ENCODE measurements at regions not wholly inside any gene's neighbourhood (a gene's known extent, or its start where the extent isn't known, plus 50 kb on each side); places are given as distances from the start of the nearest gene placed in this dataset.

GRCh38 chr10:30256084-30256483 is 93.0 kb downstream of the MTPAP start:
- FAIRE-seq = no peak
- DNase-seq (ENCODE audit: extremely low spot score, insufficient read length, low read depth) = no peak

DNA sequence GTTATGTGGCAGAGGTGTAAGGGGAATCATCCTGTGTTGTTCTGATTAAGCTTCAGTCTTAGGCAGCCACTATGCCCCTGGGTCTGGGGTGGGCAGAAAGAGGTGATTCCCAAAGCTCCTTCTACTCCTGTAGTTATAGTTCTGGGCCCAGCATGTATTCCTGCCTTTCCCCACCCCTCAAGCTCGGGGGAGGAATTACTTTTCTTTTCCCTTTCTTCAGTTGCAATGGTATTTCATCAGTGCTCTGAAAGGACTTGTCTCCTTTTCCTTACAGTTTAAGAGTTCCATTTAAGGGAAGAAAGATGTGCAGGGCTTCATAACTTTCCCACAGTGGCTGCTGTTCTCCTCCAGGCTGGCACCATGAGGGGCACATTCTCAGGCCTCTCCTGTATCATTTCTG is 94.2 kb downstream of the MTPAP start:
- DNase-seq (ENCODE audit: extremely low spot score, insufficient read length, low read depth) (no peak), FAIRE-seq (no peak)

DNA sequence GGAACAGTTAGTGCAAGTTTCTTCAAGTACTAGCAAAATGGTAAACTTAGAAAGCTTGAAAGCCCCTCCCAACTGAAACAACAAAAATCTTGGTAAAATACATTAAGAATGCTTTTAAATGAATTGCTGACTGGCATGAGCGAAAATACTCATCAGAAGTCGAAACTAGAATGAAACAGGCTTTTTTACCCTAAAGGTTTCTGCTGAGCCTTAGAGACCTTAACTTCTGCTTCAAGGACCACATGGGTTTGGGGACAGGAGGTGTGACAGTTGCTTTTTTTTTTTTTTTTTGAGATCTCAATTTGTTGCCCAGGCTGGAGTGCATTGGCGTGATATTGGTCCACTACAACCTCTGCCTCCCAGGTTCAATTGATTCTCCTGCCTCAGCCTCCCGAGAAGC is 100.3 kb downstream of the MTPAP start:
- no peak for DNase-seq (ENCODE audit: extremely low spot score, insufficient read length, low read depth)
- no peak for FAIRE-seq

DNA sequence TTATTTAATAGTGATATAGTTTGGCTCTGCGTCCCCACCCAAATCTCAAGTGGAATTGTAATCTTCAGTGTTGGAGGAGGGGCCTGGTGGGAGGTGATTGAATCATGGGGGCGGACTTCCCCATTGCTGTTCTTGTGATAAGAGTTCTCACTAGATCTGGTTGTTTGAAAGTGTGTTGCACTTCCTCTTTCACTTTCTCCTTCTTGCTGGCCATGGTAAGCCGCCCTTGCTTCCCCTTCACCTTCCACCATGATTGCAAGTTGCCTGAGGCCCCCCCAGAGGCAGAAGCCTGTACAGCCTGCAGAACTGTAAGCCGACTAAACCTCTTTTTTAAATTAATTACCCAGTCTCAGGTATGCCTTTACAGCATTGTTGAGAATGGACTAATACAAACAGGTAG is 101.4 kb downstream of the MTPAP start:
- peak; percentile 64 for FAIRE-seq
- no peak for DNase-seq (ENCODE audit: extremely low spot score, insufficient read length, low read depth)

DNA sequence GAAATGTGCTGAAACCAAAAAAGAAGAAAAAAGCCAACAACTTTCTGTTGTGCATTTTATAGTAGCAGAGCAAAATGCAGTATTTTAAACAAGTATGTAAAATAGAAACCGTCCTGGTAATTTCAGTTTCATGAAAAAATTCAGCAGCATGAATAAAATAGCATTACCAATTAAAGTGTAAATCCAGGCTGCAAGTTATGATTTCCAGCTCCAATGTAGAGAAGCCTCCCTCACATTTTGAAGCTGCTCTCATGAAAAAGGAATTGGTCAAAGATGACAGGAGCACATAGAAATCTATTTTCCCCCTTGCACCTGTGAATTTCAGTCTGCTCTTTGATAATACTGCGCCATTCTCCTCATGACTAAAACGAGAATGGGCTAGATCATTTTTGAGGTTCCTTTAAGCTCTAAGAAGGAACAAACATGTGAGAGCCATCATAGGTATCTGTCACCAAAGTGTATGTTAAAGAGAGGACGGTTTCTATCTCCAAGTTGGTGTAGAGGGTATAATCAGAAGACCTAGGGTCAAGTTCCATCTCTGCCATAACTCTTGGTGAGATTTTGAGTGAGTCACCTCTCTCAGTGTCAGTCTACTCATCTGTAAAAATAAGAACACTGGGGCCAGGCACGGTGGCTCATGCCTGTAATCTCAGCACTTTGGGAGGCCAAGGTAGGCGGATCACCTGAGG is 107.5 kb downstream of the MTPAP start:
- no peak for DNase-seq (ENCODE audit: extremely low spot score, insufficient read length, low read depth)

GRCh38 chr10:30238836-30239235 is 110.2 kb downstream of the MTPAP start:
- FAIRE-seq = no peak

More for the DNA sequence above, 107.5 kb downstream of the MTPAP start:
- no peak for FAIRE-seq

GRCh38 chr10:30233186-30233959 is 115.7 kb downstream of the MTPAP start:
- no peak for FAIRE-seq

More at GRCh38 chr10:30238836-30239235, 110.2 kb downstream of the MTPAP start:
- no peak for DNase-seq (ENCODE audit: extremely low spot score, insufficient read length, low read depth)

DNA sequence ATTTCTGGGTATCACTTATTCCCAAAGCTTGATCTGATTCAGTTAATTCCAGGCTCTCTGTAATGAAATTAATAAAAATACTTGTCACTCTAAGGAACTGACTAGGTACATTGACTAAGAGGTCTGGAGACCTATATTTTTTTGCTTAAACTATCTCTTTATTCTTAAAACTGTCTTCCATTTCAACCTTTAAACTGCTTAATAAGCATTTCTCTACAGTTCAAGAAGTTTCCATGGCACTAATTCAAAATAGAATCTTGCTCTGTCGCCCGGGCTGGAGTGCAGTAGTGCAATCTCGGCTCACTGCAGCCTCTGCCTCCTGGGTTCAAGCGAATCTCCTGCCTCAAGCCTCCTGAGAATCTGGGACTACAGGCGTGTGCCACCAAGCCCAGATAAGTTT is 117.4 kb downstream of the MTPAP start:
- DNase-seq (ENCODE audit: extremely low spot score, insufficient read length, low read depth) (no peak), FAIRE-seq (no peak)

More at GRCh38 chr10:30233186-30233959, 115.7 kb downstream of the MTPAP start:
- DNase-seq (ENCODE audit: extremely low spot score, insufficient read length, low read depth) = no peak

DNA sequence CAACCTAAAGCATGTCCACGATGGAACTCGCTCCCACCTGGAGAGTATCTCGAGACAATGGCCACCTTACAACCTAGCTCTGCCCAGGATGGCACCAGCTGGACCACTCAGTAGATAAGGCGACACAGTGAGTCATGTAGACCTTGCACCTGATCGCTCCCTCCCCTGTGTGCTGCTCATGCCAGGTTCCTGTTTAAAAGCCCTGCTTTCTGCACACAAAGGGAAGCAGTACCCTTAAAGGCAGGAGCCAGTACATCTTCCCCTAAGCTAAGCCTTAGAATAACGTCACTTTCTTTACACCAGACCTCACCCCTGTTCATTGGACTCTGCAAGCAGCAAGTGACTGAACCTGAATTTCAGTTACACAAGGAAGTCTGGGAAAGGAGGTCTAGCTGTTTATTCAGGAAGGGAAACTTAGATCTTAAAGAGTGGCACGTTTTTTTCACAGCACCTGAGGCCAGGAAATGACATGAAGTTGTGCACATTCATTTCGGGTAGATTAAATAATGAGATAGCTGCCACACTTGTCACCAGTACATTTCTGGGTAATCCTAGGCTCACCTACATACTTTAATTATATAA is 117.9 kb downstream of the MTPAP start:
- no peak for DNase-seq (ENCODE audit: extremely low spot score, insufficient read length, low read depth)
- FAIRE-seq = no peak

DNA sequence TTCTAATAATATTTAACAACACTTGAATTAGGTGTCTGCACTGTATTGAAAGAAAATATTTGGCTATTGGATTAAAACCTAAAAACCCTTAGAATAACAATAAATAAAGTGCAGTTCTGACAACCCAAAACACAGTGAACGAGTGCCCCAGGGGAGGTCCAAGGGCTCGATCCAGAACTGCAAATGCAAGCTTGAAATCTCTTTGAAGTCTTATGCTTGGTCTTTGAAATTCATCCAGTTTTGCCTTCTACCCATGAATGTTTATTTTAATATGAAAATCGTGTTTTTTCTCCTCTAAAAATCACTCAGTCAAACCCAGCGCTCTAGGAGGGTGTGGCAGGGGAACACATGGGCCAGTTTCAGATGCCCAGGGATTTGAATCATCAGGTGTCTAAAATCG is 119.5 kb downstream of the MTPAP start:
- FAIRE-seq (no peak), DNase-seq (ENCODE audit: extremely low spot score, insufficient read length, low read depth) (no peak)

DNA sequence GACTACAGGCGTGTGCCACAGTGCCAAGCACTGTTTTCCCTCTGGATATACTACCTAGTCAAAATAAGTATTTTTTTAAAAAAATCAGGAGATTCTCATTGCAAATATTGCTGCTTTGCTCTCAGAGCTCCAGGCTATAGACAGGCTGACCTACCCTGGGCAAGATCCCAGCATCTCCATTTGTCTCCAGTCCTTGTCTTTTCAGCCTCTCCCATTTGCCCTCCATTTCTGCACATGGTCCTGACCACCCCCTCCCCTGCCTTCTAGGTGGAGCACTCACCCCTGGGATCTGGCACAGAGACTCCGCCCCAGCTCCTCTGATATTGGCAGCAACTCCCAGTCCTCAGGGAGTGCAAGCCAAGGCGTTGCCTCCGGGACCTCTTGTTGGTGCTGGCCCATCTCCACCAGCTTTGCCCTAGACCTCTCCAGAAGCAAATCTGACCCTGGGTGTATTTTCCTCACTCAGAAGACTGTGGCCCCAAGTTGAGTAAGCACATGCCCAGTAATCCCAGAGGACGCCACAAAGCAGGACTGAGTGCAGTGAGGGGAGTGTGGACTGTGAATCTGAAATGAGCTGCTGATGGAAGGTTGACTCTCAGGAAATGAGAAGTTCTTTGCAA is 120.6 kb downstream of the MTPAP start:
- no peak for FAIRE-seq
- DNase-seq (ENCODE audit: extremely low spot score, insufficient read length, low read depth) = no peak

- FAIRE-seq = no peak
Measured at GRCh38 chr10:30227481-30227880, 121.6 kb downstream of the MTPAP start.

GRCh38 chr10:30219971-30220751 is 128.9 kb downstream of the MTPAP start:
- FAIRE-seq (no peak), DNase-seq (ENCODE audit: extremely low spot score, insufficient read length, low read depth) (no peak)

More at GRCh38 chr10:30227481-30227880, 121.6 kb downstream of the MTPAP start:
- DNase-seq (ENCODE audit: extremely low spot score, insufficient read length, low read depth) = no peak

DNA sequence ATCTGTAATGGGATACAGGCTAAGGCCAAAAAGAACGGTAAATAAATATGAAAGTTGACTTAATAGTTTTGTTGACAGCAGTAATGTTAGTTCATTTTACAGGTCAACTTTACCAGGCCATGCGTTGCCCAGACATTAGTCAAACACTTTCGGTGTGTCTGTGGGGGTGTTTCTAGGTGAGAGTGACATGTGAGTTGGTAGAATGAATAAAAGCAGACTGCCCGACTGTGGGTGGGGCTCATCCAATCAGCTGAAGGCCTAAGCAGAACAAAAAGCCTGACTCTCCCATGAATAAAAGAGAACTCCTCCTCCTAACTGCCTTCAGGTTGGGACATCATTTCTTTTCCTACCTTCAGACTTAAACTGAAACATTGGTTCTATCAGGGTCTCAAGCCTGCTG is 132.3 kb downstream of the MTPAP start:
- FAIRE-seq = no peak
- DNase-seq (ENCODE audit: extremely low spot score, insufficient read length, low read depth) = no peak

DNA sequence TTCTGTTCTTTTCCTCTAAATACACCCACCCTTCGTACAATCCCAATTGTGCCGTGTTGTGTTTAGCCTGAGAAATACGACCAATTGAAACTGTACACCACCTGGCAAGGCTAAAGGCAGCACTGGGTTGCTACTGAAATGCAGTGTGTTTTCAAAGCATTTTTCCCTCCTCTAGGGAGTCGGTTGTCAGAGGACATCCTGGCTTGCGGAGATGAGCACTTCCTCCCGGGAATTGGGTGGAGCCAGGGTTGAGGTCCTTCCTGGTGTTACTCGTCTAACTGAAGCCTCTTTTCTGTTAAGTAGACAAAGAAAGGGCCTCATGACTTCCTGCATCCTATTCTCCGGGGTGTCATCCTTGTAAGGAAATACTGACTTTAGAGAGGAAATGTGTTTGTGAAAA is 133.5 kb downstream of the MTPAP start:
- DNase-seq (ENCODE audit: extremely low spot score, insufficient read length, low read depth) = no peak

DNA sequence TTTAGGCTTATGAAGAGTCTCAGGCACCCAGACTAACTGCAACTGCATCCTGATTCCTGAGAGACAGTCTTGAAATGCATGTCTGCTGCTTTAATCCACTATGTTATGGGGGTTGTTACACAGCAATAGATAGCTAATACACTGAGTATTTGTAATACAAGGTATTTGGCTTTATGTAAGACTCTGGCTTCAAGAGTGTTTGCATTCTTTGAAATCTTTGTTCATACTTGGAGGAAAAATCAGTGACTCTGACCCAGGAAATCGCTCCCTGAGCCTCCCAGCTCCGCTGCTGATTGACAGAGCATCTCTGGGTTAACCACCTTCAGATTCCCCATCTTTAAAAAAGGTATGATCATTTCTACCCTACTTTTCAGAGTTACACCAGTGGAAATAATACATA is 133.9 kb downstream of the MTPAP start:
- FAIRE-seq (no peak), DNase-seq (ENCODE audit: extremely low spot score, insufficient read length, low read depth) (no peak)

More for the DNA sequence above, 133.5 kb downstream of the MTPAP start:
- FAIRE-seq = no peak

DNA sequence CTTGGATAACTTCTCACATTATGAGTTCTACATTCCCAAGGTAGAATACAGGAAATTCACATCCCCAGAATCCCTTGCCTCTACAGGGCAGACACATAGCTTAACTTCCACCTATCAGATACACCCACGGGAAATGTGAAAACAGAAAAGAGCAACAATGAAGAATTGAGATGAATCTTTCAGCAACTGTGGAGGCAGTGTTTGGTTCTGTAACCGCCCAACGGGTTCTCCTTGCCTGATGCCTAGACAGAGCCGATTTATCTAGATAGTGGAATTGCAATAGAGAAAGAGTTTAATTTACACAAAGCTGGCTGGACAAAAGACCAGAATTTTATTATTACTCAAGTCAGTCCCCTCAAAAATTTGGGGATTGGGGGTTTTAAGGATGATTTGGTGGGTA is 138.8 kb downstream of the MTPAP start:
- DNase-seq (ENCODE audit: extremely low spot score, insufficient read length, low read depth) (no peak), FAIRE-seq (no peak)

DNA sequence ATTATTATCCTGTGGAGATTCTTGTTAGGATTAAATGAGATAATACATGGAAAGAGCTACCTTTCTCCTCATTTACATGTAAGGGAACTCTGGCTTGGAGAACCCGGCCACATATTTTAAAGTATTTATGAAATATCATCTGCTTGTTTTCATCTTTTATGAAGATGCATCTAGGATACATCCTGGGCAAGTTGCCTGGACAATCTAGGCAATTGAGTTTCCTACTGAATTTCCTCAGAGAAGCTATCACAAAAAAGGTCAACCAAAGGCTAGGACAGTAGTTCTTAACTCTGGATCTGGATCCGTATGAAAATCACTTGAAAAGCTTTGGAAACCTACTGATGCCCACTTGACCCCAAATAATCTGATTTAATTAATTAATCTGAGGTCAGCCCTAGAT is 140.7 kb downstream of the MTPAP start:
- no peak for FAIRE-seq

DNA sequence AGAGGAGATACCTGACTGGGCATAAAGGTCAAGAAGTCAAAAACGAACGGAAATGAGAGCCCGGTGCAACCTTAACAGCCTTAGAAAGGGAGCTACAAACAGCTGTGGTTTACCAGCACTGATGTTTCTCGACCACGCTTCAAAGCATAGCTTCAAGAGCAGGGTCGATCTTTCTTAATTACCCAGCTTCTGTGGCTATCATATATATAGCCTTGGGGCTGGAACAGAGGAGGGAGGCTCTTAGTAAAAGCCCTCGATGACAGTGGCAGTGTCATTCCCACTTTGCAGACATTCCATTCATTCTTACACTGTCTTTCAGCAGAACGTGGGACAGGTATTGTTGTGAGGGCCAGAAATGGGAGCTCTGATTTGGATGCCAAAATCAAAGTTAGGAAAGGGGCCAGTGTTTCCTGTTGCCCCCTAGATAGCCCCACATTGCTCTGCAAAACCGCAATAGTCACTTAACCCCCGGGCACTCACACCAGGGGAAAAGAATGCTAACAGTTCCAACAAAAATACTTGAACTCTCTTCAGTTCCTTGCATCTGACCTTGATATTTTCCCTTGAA is 141.5 kb downstream of the MTPAP start:
- FAIRE-seq (no peak), DNase-seq (ENCODE audit: extremely low spot score, insufficient read length, low read depth) (no peak)

More for the DNA sequence above, 140.7 kb downstream of the MTPAP start:
- no peak for DNase-seq (ENCODE audit: extremely low spot score, insufficient read length, low read depth)

GRCh38 chr10:30200017-30200415 is 140.6 kb upstream of the JCAD start:
- no peak for FAIRE-seq

More at GRCh38 chr10:30200017-30200415, 140.6 kb upstream of the JCAD start:
- DNase-seq (ENCODE audit: extremely low spot score, insufficient read length, low read depth) = no peak

Data from GM18507 (cell line).